ENCODE measurements at regions not wholly inside any gene's neighbourhood (a gene's known extent, or its start where the extent isn't known, plus 50 kb on each side); places are given as distances from the start of the nearest gene placed in this dataset.

DNA sequence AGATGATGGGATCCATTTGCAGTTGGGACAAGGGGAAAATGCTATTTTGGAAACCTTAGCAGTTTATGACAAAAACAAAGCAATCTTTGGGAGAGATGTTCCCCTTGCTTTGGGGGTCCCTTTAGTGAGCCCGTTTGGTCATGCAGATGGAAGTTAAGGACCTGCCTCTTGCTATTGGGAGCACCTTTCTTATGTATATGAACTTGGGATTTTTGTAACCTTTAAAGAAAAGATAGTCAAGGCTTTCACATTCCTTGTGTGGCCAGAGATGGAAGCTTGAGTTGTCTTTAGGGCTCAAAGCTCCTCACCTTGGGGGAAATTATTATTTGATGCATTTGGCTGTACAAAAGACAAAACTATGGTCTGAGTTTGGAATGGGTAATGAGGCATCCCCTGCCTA lies 179.0 kb upstream of the PLPP4 start:
- TF ChIP-seq, protein P1, sequence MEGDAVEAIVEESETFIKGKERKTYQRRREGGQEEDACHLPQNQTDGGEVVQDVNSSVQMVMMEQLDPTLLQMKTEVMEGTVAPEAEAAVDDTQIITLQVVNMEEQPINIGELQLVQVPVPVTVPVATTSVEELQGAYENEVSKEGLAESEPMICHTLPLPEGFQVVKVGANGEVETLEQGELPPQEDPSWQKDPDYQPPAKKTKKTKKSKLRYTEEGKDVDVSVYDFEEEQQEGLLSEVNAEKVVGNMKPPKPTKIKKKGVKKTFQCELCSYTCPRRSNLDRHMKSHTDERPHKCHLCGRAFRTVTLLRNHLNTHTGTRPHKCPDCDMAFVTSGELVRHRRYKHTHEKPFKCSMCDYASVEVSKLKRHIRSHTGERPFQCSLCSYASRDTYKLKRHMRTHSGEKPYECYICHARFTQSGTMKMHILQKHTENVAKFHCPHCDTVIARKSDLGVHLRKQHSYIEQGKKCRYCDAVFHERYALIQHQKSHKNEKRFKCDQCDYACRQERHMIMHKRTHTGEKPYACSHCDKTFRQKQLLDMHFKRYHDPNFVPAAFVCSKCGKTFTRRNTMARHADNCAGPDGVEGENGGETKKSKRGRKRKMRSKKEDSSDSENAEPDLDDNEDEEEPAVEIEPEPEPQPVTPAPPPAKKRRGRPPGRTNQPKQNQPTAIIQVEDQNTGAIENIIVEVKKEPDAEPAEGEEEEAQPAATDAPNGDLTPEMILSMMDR (conservative IDR thresholded peaks at IDR 0.05; ENCODE audit: low read depth, low read length): no peak
- H3K4me3 ChIP-seq (ENCODE audit: low read depth, low read length): no peak overlapping the region
- DNase-seq (ENCODE audit: low read depth): no peak

DNA sequence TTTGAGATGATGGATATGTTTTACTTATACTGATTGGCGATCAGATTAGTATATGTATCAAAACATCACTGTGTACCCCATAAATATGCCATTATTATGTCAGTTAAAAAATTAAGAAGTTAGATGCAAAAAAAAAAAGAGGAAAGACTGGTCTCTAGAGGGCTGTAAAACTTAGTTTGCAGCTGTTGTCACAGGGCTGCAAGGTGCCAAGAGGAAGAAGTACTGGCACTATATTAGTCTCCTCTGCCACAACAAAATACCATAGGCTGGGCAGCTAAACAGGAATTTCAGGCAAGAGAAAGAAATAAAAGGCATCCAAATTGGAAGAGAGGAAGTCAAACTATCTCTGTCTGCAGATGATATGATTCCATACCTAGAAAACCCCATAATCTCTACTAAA lies 177.8 kb upstream of the PLPP4 start:
- no peak for DNase-seq (ENCODE audit: low read depth)
- TF ChIP-seq, protein P1 (conservative IDR thresholded peaks at IDR 0.05; ENCODE audit: low read depth, low read length): no peak

GRCh38 chr10:120282421-120282820 lies 174.6 kb upstream of the PLPP4 start:
- no peak overlapping the region for H3K4me3 ChIP-seq (ENCODE audit: low read depth, low read length)
- DNase-seq (ENCODE audit: low read depth): no peak

More for the DNA sequence above, 177.8 kb upstream of the PLPP4 start:
- no peak overlapping the region for H3K4me3 ChIP-seq (ENCODE audit: low read depth, low read length)

GRCh38 chr10:120282846-120283492 lies 174.1 kb upstream of the PLPP4 start:
- H3K4me3 ChIP-seq (ENCODE audit: low read depth, low read length): no peak overlapping the region
- DNase-seq (ENCODE audit: low read depth): no peak
- TF ChIP-seq, protein P1 (conservative IDR thresholded peaks at IDR 0.05; ENCODE audit: low read depth, low read length): no peak

More at GRCh38 chr10:120282421-120282820, 174.6 kb upstream of the PLPP4 start:
- TF ChIP-seq, protein P1 (conservative IDR thresholded peaks at IDR 0.05; ENCODE audit: low read depth, low read length): no peak

DNA sequence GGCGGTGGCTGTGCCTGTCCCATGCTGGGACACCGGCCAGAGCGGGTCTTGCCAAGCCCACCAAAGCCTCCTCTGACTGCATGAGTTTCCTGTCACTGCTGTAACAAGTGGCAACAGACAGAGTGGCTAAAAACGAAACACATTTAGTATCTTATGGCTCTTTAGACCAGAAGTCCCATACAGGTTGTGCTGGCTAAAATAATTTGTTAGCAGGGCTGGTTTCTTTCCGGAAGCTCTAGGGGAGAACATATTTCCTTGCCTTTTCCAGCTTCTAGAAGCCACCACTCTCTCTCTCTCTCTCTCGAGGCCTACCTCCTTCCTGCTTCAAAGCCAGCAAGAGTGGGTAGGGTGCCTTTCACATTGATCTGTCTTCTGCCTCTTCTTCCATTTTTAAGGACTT lies 171.6 kb upstream of the PLPP4 start:
- H3K4me3 ChIP-seq (ENCODE audit: low read depth, low read length): no peak overlapping the region
- TF ChIP-seq, protein P1 (conservative IDR thresholded peaks at IDR 0.05; ENCODE audit: low read depth, low read length): no peak
- no peak for DNase-seq (ENCODE audit: low read depth)

DNA sequence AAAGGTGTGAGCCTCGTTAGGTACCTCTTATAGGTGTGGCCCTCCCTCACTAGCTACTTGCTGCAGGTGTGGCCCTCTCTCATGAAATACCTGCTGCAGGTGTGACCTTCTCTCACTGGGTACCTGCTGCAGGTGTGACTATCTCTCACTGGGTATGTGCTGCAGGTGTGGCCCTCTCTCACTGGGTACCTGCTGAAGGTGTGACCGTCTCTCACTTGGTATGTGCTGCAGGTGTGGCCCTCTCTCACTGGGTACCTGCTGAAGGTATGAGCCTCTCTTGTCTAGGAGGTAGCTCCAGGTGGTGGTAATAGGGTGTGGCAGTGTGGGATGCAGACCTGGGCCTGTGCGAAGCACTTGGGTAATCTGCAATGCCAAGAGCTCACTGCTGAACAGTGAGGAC lies 170.7 kb upstream of the PLPP4 start:
- no peak overlapping the region for H3K4me3 ChIP-seq (ENCODE audit: low read depth, low read length)
- TF ChIP-seq, protein P1 (conservative IDR thresholded peaks at IDR 0.05; ENCODE audit: low read depth, low read length): no peak
- DNase-seq (ENCODE audit: low read depth): no peak

- no peak overlapping the region for H3K4me3 ChIP-seq (ENCODE audit: low read depth, low read length)
- TF ChIP-seq, protein P1 (conservative IDR thresholded peaks at IDR 0.05; ENCODE audit: low read depth, low read length): no peak
- DNase-seq (ENCODE audit: low read depth): no peak
Measured at GRCh38 chr10:120300513-120300912, 156.5 kb upstream of the PLPP4 start.

Measured in choroid plexus epithelial cell (primary cell).